ENCODE measurements at regions not wholly inside any gene's neighbourhood (a gene's known extent, or its start where the extent isn't known, plus 50 kb on each side); places are given as distances from the start of the nearest gene placed in this dataset.

- Histone ChIP-seq H3K79me2 (ENCODE audit: control insufficient read depth, insufficient read depth, low read length) (no peaks in the 10 kb centered on the region), H3K36me3 (ENCODE audit: control insufficient read depth in 2 of 2, extremely low read depth in 1 of 2, insufficient read depth in 2 of 2, low read length in 2 of 2) (no peaks in the 10 kb centered on the region), H3K9me3 (ENCODE audit: control insufficient read depth, low read depth, low read length) (no peaks in the 10 kb centered on the region), H3K4me3 (ENCODE audit: control insufficient read depth in 2 of 3, extremely low read depth in 1 of 3, insufficient read depth in 2 of 3, low read depth in 1 of 3, low read length in 3 of 3) (no peak overlapping the region), H2AFZ (ENCODE audit: control insufficient read depth, low read length) (no peak overlapping the region), H3K9ac (ENCODE audit: control insufficient read depth, extremely low read depth, insufficient read depth, low read length) (no peak overlapping the region), H3K4me1 (ENCODE audit: control insufficient read depth, extremely low read depth, insufficient read depth, low read length) (no peaks in the 10 kb centered on the region), H3K27me3 (ENCODE audit: control insufficient read depth, extremely low read depth, insufficient read depth, low read length) (no peaks in the 10 kb centered on the region), H3K4me2 (ENCODE audit: control insufficient read depth, extremely low read depth, insufficient read depth, low read depth, low read length) (no peak overlapping the region), H3K9me1 (ENCODE audit: control insufficient read depth, extremely low read depth, insufficient read depth, low read length) (no peaks in the 10 kb centered on the region), H4K20me1 (ENCODE audit: control insufficient read depth, extremely low read depth, insufficient read depth, low read length) (no peaks in the 10 kb centered on the region), H3K27ac (ENCODE audit: control insufficient read depth, insufficient read depth, low read length) (no peak overlapping the region)
- DNase-seq (ENCODE audit: low read depth, low spot score) = no peak
- TF ChIP-seq EZH2 (IDR thresholded peaks at IDR 0.05; ENCODE audit: low read length) (no peak), CTCF (optimal IDR thresholded peaks at IDR 0.05 in 1 of 3, IDR thresholded peaks at IDR 0.05 in 1 of 3, conservative IDR thresholded peaks at IDR 0.05 in 1 of 3; ENCODE audit: extremely low read depth in 1 of 3, insufficient read depth in 2 of 3, low read length in 3 of 3) (no peak)
- FAIRE-seq = no peak
- dilution Hi-C loops (cut with MboI; ENCODE audit: extremely low pct_ligation_motif_present, low sequenced_read_pairs) = no loop called here
These were observed 1149.0 kb downstream of the EPHA7 start for GRCh38 chr6:92270365-92270764.

- Histone ChIP-seq H3K4me3 (ENCODE audit: control insufficient read depth in 2 of 3, extremely low read depth in 1 of 3, insufficient read depth in 2 of 3, low read depth in 1 of 3, low read length in 3 of 3) (no peak overlapping the region), H3K27ac (ENCODE audit: control insufficient read depth, insufficient read depth, low read length) (no peak overlapping the region), H2AFZ (ENCODE audit: control insufficient read depth, low read length) (no peak overlapping the region), H3K9me3 (ENCODE audit: control insufficient read depth, low read depth, low read length) (no peaks in the 10 kb centered on the region), H3K27me3 (ENCODE audit: control insufficient read depth, extremely low read depth, insufficient read depth, low read length) (no peaks in the 10 kb centered on the region), H3K9ac (ENCODE audit: control insufficient read depth, extremely low read depth, insufficient read depth, low read length) (no peak overlapping the region), H3K9me1 (ENCODE audit: control insufficient read depth, extremely low read depth, insufficient read depth, low read length) (no peaks in the 10 kb centered on the region), H3K79me2 (ENCODE audit: control insufficient read depth, insufficient read depth, low read length) (no peaks in the 10 kb centered on the region), H3K4me2 (ENCODE audit: control insufficient read depth, extremely low read depth, insufficient read depth, low read depth, low read length) (no peak overlapping the region), H3K36me3 (ENCODE audit: control insufficient read depth in 2 of 2, extremely low read depth in 1 of 2, insufficient read depth in 2 of 2, low read length in 2 of 2) (no peaks in the 10 kb centered on the region), H4K20me1 (ENCODE audit: control insufficient read depth, extremely low read depth, insufficient read depth, low read length) (no peaks in the 10 kb centered on the region), H3K4me1 (ENCODE audit: control insufficient read depth, extremely low read depth, insufficient read depth, low read length) (no peaks in the 10 kb centered on the region)
- dilution Hi-C loops (cut with MboI; ENCODE audit: extremely low pct_ligation_motif_present, low sequenced_read_pairs) = no loop called here
- TF ChIP-seq CTCF (optimal IDR thresholded peaks at IDR 0.05 in 1 of 3, IDR thresholded peaks at IDR 0.05 in 1 of 3, conservative IDR thresholded peaks at IDR 0.05 in 1 of 3; ENCODE audit: extremely low read depth in 1 of 3, insufficient read depth in 2 of 3, low read length in 3 of 3) (no peak), EZH2 (IDR thresholded peaks at IDR 0.05; ENCODE audit: low read length) (no peak)
- FAIRE-seq = no peak
- DNase-seq (ENCODE audit: low read depth, low spot score) = no peak
These were observed 1152.0 kb downstream of the EPHA7 start for GRCh38 chr6:92267335-92267734.

Data from keratinocyte (primary cell).